H9 (cell line): ENCODE measurements at regions not wholly inside any gene's neighbourhood (a gene's known extent, or its start where the extent isn't known, plus 50 kb on each side); places are given as distances from the start of the nearest gene placed in this dataset.

Source experiments
- DNase-seq: peaks from one replicate; pipeline ENCODE4 v3.0.0-alpha.2; 2017
- H2AFZ ChIP-seq: one replicate; pipeline ENCODE4 v1.6.1; 2013; ENCODE audit warnings: mild to moderate bottlenecking, low read length, control low read depth, moderate library complexity
- H2AK5ac ChIP-seq: 2 replicates; pipeline ENCODE4 v1.6.1; 2013; ENCODE audit warnings: low read length, control low read depth, mixed read lengths; ENCODE audit not compliant: insufficient read length
- H2BK120ac ChIP-seq: one replicate; pipeline ENCODE4 v1.6.1; 2013; ENCODE audit warnings: low read depth, mild to moderate bottlenecking, low read length, control low read depth, inconsistent platforms; ENCODE audit not compliant: poor library complexity, severe bottlenecking
- H2BK12ac ChIP-seq: 2 replicates; pipeline ENCODE4 v1.6.1; 2013; ENCODE audit warnings: low read length, control low read depth, mixed read lengths, low read depth; ENCODE audit not compliant: insufficient read length
- H2BK15ac ChIP-seq: 2 replicates; pipeline ENCODE4 v1.6.1; 2013; ENCODE audit warnings: low read depth, low read length, control low read depth
- H2BK20ac ChIP-seq: one replicate; pipeline ENCODE4 v1.6.1; 2013; ENCODE audit warnings: low read depth, mild to moderate bottlenecking, low read length, control low read depth, inconsistent platforms; ENCODE audit not compliant: poor library complexity, severe bottlenecking
- H2BK5ac ChIP-seq: 2 replicates; pipeline ENCODE4 v1.6.1; 2013; ENCODE audit warnings: low read length, control low read depth, mixed read lengths; ENCODE audit not compliant: insufficient read length
- H3K14ac ChIP-seq: 2 replicates; pipeline ENCODE4 v1.6.1; 2013; ENCODE audit warnings: low read length, control low read depth; ENCODE audit not compliant: insufficient read depth
- H3K18ac ChIP-seq: 2 replicates; pipeline ENCODE4 v1.6.1; 2013; ENCODE audit warnings: low read depth, mild to moderate bottlenecking, mixed read lengths, low read length, control low read depth; ENCODE audit not compliant: insufficient read length
- H3K23ac ChIP-seq: 2 replicates; pipeline ENCODE4 v1.6.1; 2013; ENCODE audit warnings: low read length, control low read depth, mixed read lengths, low read depth; ENCODE audit not compliant: insufficient read length
- H3K23me2 ChIP-seq: 2 replicates; pipeline ENCODE4 v1.6.1; 2013; ENCODE audit warnings: low read depth, mild to moderate bottlenecking, mixed read lengths, low read length, control low read depth; ENCODE audit not compliant: insufficient read length, poor library complexity, severe bottlenecking
- H3K27ac ChIP-seq: 2 replicates; pipeline ENCODE4 v1.5.1; 2013; ENCODE audit warnings: low read length, control low read depth, mixed read lengths, low read depth; ENCODE audit not compliant: insufficient read length
- H3K27me3 ChIP-seq: 2 replicates; pipeline ENCODE4 v1.6.1; 2013; ENCODE audit warnings: low read length, control low read depth, inconsistent platforms; ENCODE audit not compliant: insufficient read depth
- H3K4ac ChIP-seq: 2 replicates; pipeline ENCODE4 v1.6.1; 2013; ENCODE audit warnings: low read depth, mild to moderate bottlenecking, control low read depth, inconsistent platforms, low read length, moderate library complexity
- H3K4me1 ChIP-seq: 2 replicates; pipeline ENCODE4 v1.6.1; 2013; ENCODE audit warnings: low read length, control low read depth, inconsistent platforms; ENCODE audit not compliant: insufficient read depth
- H3K4me2 ChIP-seq: 2 replicates; pipeline ENCODE4 v1.6.1; 2013; ENCODE audit warnings: low read length, control low read depth, mixed read lengths; ENCODE audit not compliant: insufficient read length, insufficient read depth
- H3K56ac ChIP-seq: 2 replicates; pipeline ENCODE4 v1.6.1; 2013; ENCODE audit warnings: low read depth, mild to moderate bottlenecking, mixed read lengths, low read length, control low read depth; ENCODE audit not compliant: insufficient read length
- H3K79me1 ChIP-seq: 2 replicates; pipeline ENCODE4 v1.6.1; 2013; ENCODE audit warnings: low read depth, mild to moderate bottlenecking, moderate library complexity, low read length, control low read depth, inconsistent platforms; ENCODE audit not compliant: insufficient read depth, poor library complexity, severe bottlenecking
- H3K79me2 ChIP-seq: 2 replicates; pipeline ENCODE4 v1.6.1; 2013; ENCODE audit warnings: low read length, control low read depth, inconsistent platforms; ENCODE audit not compliant: insufficient read depth
- H3K9ac ChIP-seq: 2 replicates; pipeline ENCODE4 v1.6.1; 2013; ENCODE audit warnings: low read length, control low read depth, mixed read lengths; ENCODE audit not compliant: insufficient read length; ENCODE audit errors: extremely low read depth
- H3K9me3 ChIP-seq: one replicate; pipeline ENCODE4 v1.6.1; 2013; ENCODE audit warnings: low read depth, low read length, inconsistent platforms; ENCODE audit not compliant: control insufficient read depth
- H3T11ph ChIP-seq: one replicate; pipeline ENCODE4 v1.6.1; 2013; ENCODE audit warnings: mild to moderate bottlenecking, low read length, control low read depth, inconsistent platforms
- H4K20me1 ChIP-seq: one replicate; pipeline ENCODE4 v1.6.1; 2013; ENCODE audit not compliant: control insufficient read depth, insufficient read length, insufficient read depth
- H4K5ac ChIP-seq: 2 replicates; pipeline ENCODE4 v1.6.1; 2013; ENCODE audit warnings: low read depth, mild to moderate bottlenecking, mixed read lengths, low read length, control low read depth; ENCODE audit not compliant: insufficient read length
- H4K8ac ChIP-seq: replicated peaks from 2 replicates; pipeline ENCODE4 v1.6.1; 2013; ENCODE audit warnings: low read length, control low read depth, mixed read lengths, low read depth; ENCODE audit not compliant: insufficient read length
- H4K91ac ChIP-seq: 2 replicates; pipeline ENCODE4 v1.6.1; 2013; ENCODE audit warnings: low read depth, mild to moderate bottlenecking, moderate library complexity, mixed read lengths, low read length, control low read depth; ENCODE audit not compliant: insufficient read length
- H3K27ac Mint-ChIP-seq, 3 experiments: 2 replicates in 2 of 3; 3 replicates in 1 of 3; pipeline ENCODE4 v1.8.0; 2020 to 2021; ENCODE audit warnings: mixed read lengths in 3 of 3, mild to moderate bottlenecking in 1 of 3, moderate library complexity in 1 of 3
- H3K27me3 Mint-ChIP-seq: 2 replicates; pipeline ENCODE4 v1.8.0; 2021; ENCODE audit warnings: low read depth, mild to moderate bottlenecking, moderate library complexity, mixed read lengths
- H3K36me3 Mint-ChIP-seq, 3 experiments: 2 replicates in 2 of 3; 3 replicates in 1 of 3; pipeline ENCODE4 v1.8.0; 2020 to 2021; ENCODE audit warnings: low read depth in 3 of 3, mixed read lengths in 3 of 3; ENCODE audit not compliant: insufficient read depth in 1 of 3
- H3K4me1 Mint-ChIP-seq, 2 experiments: 2 replicates each; pipeline ENCODE4 v1.8.0; 2020; ENCODE audit warnings: mixed read lengths in 2 of 2
- H3K4me3 Mint-ChIP-seq, 2 experiments: 2 replicates in 1 of 2; 3 replicates in 1 of 2; pipeline ENCODE4 v1.8.0; 2020 to 2021; ENCODE audit warnings: mild to moderate bottlenecking in 2 of 2, mixed read lengths in 2 of 2, moderate library complexity in 1 of 2
- H3K9me3 Mint-ChIP-seq, 2 experiments: 2 replicates in 1 of 2; 3 replicates in 1 of 2; pipeline ENCODE4 v1.8.0; 2020; ENCODE audit warnings: mild to moderate bottlenecking in 2 of 2, mixed read lengths in 2 of 2, moderate library complexity in 1 of 2
- WGBS: extraction: QIAGEN DNeasy Blood & Tissue Kit; methylation state at CpG from one replicate; pipeline ENCODE4 v1.1.7; 2013; ENCODE audit warnings: missing lambda C conversion rate, low lambda C conversion rate, mixed read lengths; ENCODE audit not compliant: insufficient read length; ENCODE audit errors: extremely low coverage; 5-methylcytosine and 5-hydroxymethylcytosine counted together
- TF ChIP-seq, protein P1 (sequence below): fragments of 200-600 bp; sonication (generic); conservative IDR thresholded peaks from 3 replicates; pipeline ENCODE4 v1.8.0; 2021; ENCODE audit warnings: antibody characterized with exemption, mild to moderate bottlenecking

DNA sequence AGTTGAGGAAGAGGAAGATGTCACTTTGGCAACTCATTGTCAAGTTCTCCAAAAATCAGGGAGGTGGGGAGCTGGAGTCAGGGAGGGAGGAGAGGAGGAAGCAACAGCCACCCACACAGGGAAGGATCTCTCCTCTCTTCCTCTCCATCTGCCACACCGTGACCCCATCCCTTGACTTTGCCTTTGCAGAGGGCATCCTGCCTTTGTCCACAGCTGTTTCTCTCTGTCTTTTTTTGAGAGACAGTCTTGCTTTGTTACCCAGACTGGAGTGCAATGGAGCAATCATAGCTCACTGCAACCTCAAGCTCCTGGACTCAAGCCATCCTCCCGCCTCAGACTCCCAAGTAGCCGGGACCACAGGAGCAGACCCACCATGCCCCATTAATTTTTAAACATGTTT lies 276.0 kb downstream of the SHOX start:
- peaks cover 6 to 12% of the 10 kb centered on the region in 2 experiments for H3K9me3 Mint-ChIP-seq
- Histone ChIP-seq H3K14ac (no peak overlapping the region; the same call in 1 of the 2 replicates), H3K9ac (no peak overlapping the region), H3K27me3 (no peaks in the 10 kb centered on the region), H4K5ac (no peak overlapping the region), H3K23me2 (no peaks in the 10 kb centered on the region), H2BK15ac (no peak overlapping the region), H3K18ac (no peak overlapping the region), H3K4ac (no peak overlapping the region), H3K79me1 (no peaks in the 10 kb centered on the region), H2AFZ (no peak overlapping the region), H3K4me1 (no peaks in the 10 kb centered on the region), H3K27ac (no peak overlapping the region), H3K4me2 (no peak overlapping the region), H2BK5ac (no peak overlapping the region), H4K91ac (no peak overlapping the region), H2BK20ac (no peak overlapping the region), H3T11ph (no peak overlapping the region), H4K8ac (no peak overlapping the region), H3K79me2 (no peaks in the 10 kb centered on the region), H2AK5ac (no peak overlapping the region), H3K9me3 (no peaks in the 10 kb centered on the region), H3K23ac (no peak overlapping the region), H2BK120ac (peak overlapping the region; percentile 12), H2BK12ac (no peak overlapping the region), H3K56ac (no peak overlapping the region), H4K20me1 (no peaks in the 10 kb centered on the region)
- 0 out of 2 replicates have a peak, but pooled peaks cover 3% of the 10 kb centered on the region for H3K27me3 Mint-ChIP-seq
- no CpG with 5 or more reads among the region's 3 CpGs for WGBS
- H3K27ac Mint-ChIP-seq = no peak overlapping the region
- H3K4me1 Mint-ChIP-seq = no peaks in the 10 kb centered on the region
- H3K36me3 Mint-ChIP-seq = peaks cover 0 to 7% (median 0%) of the 10 kb centered on the region in 3 experiments; a peak in 2 of 7 replicates
- DNase-seq = no peak
- no peak overlapping the region for H3K4me3 Mint-ChIP-seq
- TF ChIP-seq, protein P1, sequence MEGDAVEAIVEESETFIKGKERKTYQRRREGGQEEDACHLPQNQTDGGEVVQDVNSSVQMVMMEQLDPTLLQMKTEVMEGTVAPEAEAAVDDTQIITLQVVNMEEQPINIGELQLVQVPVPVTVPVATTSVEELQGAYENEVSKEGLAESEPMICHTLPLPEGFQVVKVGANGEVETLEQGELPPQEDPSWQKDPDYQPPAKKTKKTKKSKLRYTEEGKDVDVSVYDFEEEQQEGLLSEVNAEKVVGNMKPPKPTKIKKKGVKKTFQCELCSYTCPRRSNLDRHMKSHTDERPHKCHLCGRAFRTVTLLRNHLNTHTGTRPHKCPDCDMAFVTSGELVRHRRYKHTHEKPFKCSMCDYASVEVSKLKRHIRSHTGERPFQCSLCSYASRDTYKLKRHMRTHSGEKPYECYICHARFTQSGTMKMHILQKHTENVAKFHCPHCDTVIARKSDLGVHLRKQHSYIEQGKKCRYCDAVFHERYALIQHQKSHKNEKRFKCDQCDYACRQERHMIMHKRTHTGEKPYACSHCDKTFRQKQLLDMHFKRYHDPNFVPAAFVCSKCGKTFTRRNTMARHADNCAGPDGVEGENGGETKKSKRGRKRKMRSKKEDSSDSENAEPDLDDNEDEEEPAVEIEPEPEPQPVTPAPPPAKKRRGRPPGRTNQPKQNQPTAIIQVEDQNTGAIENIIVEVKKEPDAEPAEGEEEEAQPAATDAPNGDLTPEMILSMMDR = no peak
